ENCODE measurements at regions not wholly inside any gene's neighbourhood (a gene's known extent, or its start where the extent isn't known, plus 50 kb on each side); places are given as distances from the start of the nearest gene placed in this dataset.

GRCh38 chr7:3235322-3235721 lies 65.7 kb upstream of the SDK1 start:
- H4K20me1 ChIP-seq: no peaks in the 10 kb centered on the region
- no peak overlapping the region for H3K9ac ChIP-seq
- H3K27me3 ChIP-seq: no peaks in the 10 kb centered on the region
- H3K4me2 ChIP-seq: no peak overlapping the region
- H3K27ac ChIP-seq: no peak overlapping the region
- H3K4me3 ChIP-seq: no peak overlapping the region
- H3K9me3 ChIP-seq (replicated peaks in 1 of 11): peaks cover 22 to 43% (median 29%) of the 10 kb centered on the region in 11 experiments
- no peaks in the 10 kb centered on the region for H3K4me1 ChIP-seq
- TF ChIP-seq Cebpa-rat (IDR thresholded peaks at IDR 0.05): no peak
- no peaks in the 10 kb centered on the region for H3K36me3 ChIP-seq

GRCh38 chr7:3236268-3236667 lies 64.8 kb upstream of the SDK1 start:
- no peak overlapping the region for H3K9ac ChIP-seq
- H3K4me2 ChIP-seq: no peak overlapping the region
- H4K20me1 ChIP-seq: no peaks in the 10 kb centered on the region
- H3K4me3 ChIP-seq: no peak overlapping the region
- no peak overlapping the region for H3K27ac ChIP-seq
- H3K9me3 ChIP-seq (replicated peaks in 1 of 11): peaks cover 22 to 37% (median 26%) of the 10 kb centered on the region in 11 experiments
- peaks cover 0 to 8% (median 0%) of the 10 kb centered on the region in 10 experiments; a peak in 6 of 20 replicates for H3K4me1 ChIP-seq
- TF ChIP-seq Cebpa-rat (IDR thresholded peaks at IDR 0.05): no peak
- no peaks in the 10 kb centered on the region for H3K36me3 ChIP-seq
- no peaks in the 10 kb centered on the region for H3K27me3 ChIP-seq

GRCh38 chr7:3238525-3239210 lies 62.4 kb upstream of the SDK1 start:
- Histone ChIP-seq H3K36me3 (no peaks in the 10 kb centered on the region), H3K4me2 (no peak overlapping the region), H3K27me3 (no peaks in the 10 kb centered on the region), H4K20me1 (no peaks in the 10 kb centered on the region), H3K4me3 (no peak overlapping the region), H3K27ac (no peak overlapping the region), H3K9ac (no peak overlapping the region), H3K4me1 (peaks cover 0 to 13% (median 2%) of the 10 kb centered on the region in 10 experiments; a peak in 7 of 20 replicates), H3K9me3 (replicated peaks in 1 of 11) (peaks cover 22 to 37% (median 26%) of the 10 kb centered on the region in 11 experiments)
- TF ChIP-seq Cebpa-rat (IDR thresholded peaks at IDR 0.05): no peak

GRCh38 chr7:3239291-3239691 lies 61.8 kb upstream of the SDK1 start:
- H3K9me3 ChIP-seq (replicated peaks in 1 of 11): peaks cover 22 to 37% (median 26%) of the 10 kb centered on the region in 11 experiments
- H3K36me3 ChIP-seq: no peaks in the 10 kb centered on the region
- H3K9ac ChIP-seq: no peak overlapping the region
- no peak overlapping the region for H3K27ac ChIP-seq
- H3K4me3 ChIP-seq: no peak overlapping the region
- TF ChIP-seq Cebpa-rat (IDR thresholded peaks at IDR 0.05): no peak
- H3K27me3 ChIP-seq: no peaks in the 10 kb centered on the region
- peaks cover 0 to 13% (median 2%) of the 10 kb centered on the region in 10 experiments; a peak in 7 of 20 replicates for H3K4me1 ChIP-seq
- H3K4me2 ChIP-seq: no peak overlapping the region
- H4K20me1 ChIP-seq: no peaks in the 10 kb centered on the region

- Histone ChIP-seq H3K4me2 (peak overlapping the region in 6 of 11 experiments; percentile 13 to 33 (median 22); a peak in 5 of 22 replicates), H3K4me1 (peaks cover 0 to 13% (median 2%) of the 10 kb centered on the region in 10 experiments; a peak in 7 of 20 replicates), H3K27ac (no peak overlapping the region), H3K27me3 (no peaks in the 10 kb centered on the region), H3K36me3 (no peaks in the 10 kb centered on the region), H4K20me1 (no peaks in the 10 kb centered on the region), H3K4me3 (no peak overlapping the region), H3K9me3 (replicated peaks in 1 of 11) (peaks cover 12 to 29% (median 19%) of the 10 kb centered on the region in 11 experiments), H3K9ac (no peak overlapping the region)
- no peak for TF ChIP-seq Cebpa-rat (IDR thresholded peaks at IDR 0.05)
These were observed 60.1 kb upstream of the SDK1 start for GRCh38 chr7:3240826-3241430.

GRCh38 chr7:3241686-3242258 lies 59.3 kb upstream of the SDK1 start:
- Histone ChIP-seq H3K36me3 (no peaks in the 10 kb centered on the region), H3K27me3 (no peaks in the 10 kb centered on the region), H3K4me1 (peaks cover 0 to 13% (median 2%) of the 10 kb centered on the region in 10 experiments; a peak in 7 of 20 replicates), H3K9me3 (replicated peaks in 1 of 11) (peaks cover 13 to 29% (median 19%) of the 10 kb centered on the region in 11 experiments), H3K27ac (no peak overlapping the region), H3K4me3 (no peak overlapping the region), H3K9ac (no peak overlapping the region), H3K4me2 (0 out of 22 replicates have a peak overlapping the region, but pooled peaks of 1 of the 11 experiments have one; percentile 6), H4K20me1 (no peaks in the 10 kb centered on the region)
- TF ChIP-seq Cebpa-rat (IDR thresholded peaks at IDR 0.05): no peak

- no peak for TF ChIP-seq Cebpa-rat (IDR thresholded peaks at IDR 0.05)
- Histone ChIP-seq H3K27ac (no peak overlapping the region), H3K36me3 (no peaks in the 10 kb centered on the region), H4K20me1 (no peaks in the 10 kb centered on the region), H3K9me3 (replicated peaks in 1 of 11) (peaks cover 20 to 35% (median 22%) of the 10 kb centered on the region in 11 experiments), H3K4me3 (no peak overlapping the region), H3K4me2 (0 out of 22 replicates have a peak overlapping the region, but pooled peaks of 1 of the 11 experiments have one; percentile 6), H3K9ac (no peak overlapping the region), H3K4me1 (peaks cover 0 to 13% (median 2%) of the 10 kb centered on the region in 10 experiments; a peak in 7 of 20 replicates), H3K27me3 (no peaks in the 10 kb centered on the region)
These were observed 58.6 kb upstream of the SDK1 start for GRCh38 chr7:3242398-3242972.

- H3K4me2 ChIP-seq: no peak overlapping the region
- H3K9me3 ChIP-seq (replicated peaks in 1 of 11): peaks cover 20 to 35% (median 23%) of the 10 kb centered on the region in 11 experiments
- peaks cover 0 to 13% (median 2%) of the 10 kb centered on the region in 10 experiments; a peak in 7 of 20 replicates for H3K4me1 ChIP-seq
- no peaks in the 10 kb centered on the region for H4K20me1 ChIP-seq
- H3K36me3 ChIP-seq: no peaks in the 10 kb centered on the region
- no peak overlapping the region for H3K27ac ChIP-seq
- TF ChIP-seq Cebpa-rat (IDR thresholded peaks at IDR 0.05): no peak
- H3K9ac ChIP-seq: no peak overlapping the region
- H3K27me3 ChIP-seq: no peaks in the 10 kb centered on the region
- no peak overlapping the region for H3K4me3 ChIP-seq
These were observed 57.8 kb upstream of the SDK1 start for GRCh38 chr7:3243256-3243655.

GRCh38 chr7:3243680-3244079 lies 57.4 kb upstream of the SDK1 start:
- no peaks in the 10 kb centered on the region for H4K20me1 ChIP-seq
- no peaks in the 10 kb centered on the region for H3K27me3 ChIP-seq
- no peak overlapping the region for H3K9ac ChIP-seq
- TF ChIP-seq Cebpa-rat (IDR thresholded peaks at IDR 0.05): no peak
- peaks cover 20 to 32% (median 22%) of the 10 kb centered on the region in 11 experiments for H3K9me3 ChIP-seq (replicated peaks in 1 of 11)
- no peaks in the 10 kb centered on the region for H3K36me3 ChIP-seq
- H3K4me1 ChIP-seq: peaks cover 0 to 13% (median 2%) of the 10 kb centered on the region in 10 experiments; a peak in 7 of 20 replicates
- H3K27ac ChIP-seq: no peak overlapping the region
- H3K4me3 ChIP-seq: no peak overlapping the region
- no peak overlapping the region for H3K4me2 ChIP-seq
